ENCODE measurements at regions not wholly inside any gene's neighbourhood (a gene's known extent, or its start where the extent isn't known, plus 50 kb on each side); places are given as distances from the start of the nearest gene placed in this dataset.
"Not testable (repeated sequence)": the region's sequence is repeated elsewhere in the genome, so short reads cannot be mapped to it uniquely, and the experiment has no call there.

- no peak overlapping the region for H3K4me3 ChIP-seq (ENCODE audit: low read depth, low read length, poor library complexity, severe bottlenecking)
- peaks cover 15% of the 10 kb centered on the region for H3K9me3 ChIP-seq (ENCODE audit: low read depth, low read length, poor library complexity, severe bottlenecking)
- no peaks in the 10 kb centered on the region for H3K4me1 ChIP-seq (ENCODE audit: insufficient read depth, low read length, poor library complexity, severe bottlenecking)
- BruUV-seq (replicated peaks): no TSS peak
- TF ChIP-seq CTCF (conservative IDR thresholded peaks at IDR 0.05; ENCODE audit: low read depth, low read length): no peak
- no peak for TF ChIP-seq EZH2 (IDR thresholded peaks at IDR 0.05; ENCODE audit: borderline replicate concordance, low read depth, low read length, poor library complexity, severe bottlenecking)
- H3K27me3 ChIP-seq (replicated peaks; ENCODE audit: insufficient read depth, low read depth, low read length, poor library complexity): no peaks in the 10 kb centered on the region
- intact Hi-C loops (cut with micrococcal nuclease; ENCODE audit: unreplicated experiment): no loop called here
- no peaks in the 10 kb centered on the region for H3K36me3 ChIP-seq (ENCODE audit: insufficient read depth, low read length, poor library complexity, severe bottlenecking)
- POLR2A ChIA-PET (ENCODE audit: low non-redundant PET): no interaction called here
- DNase-seq (ENCODE audit: low spot score): no peak
- CTCF ChIA-PET: no interaction called here
- H3K27ac ChIP-seq (ENCODE audit: low read depth, low read length, poor library complexity, severe bottlenecking): no peak overlapping the region
Measured at GRCh38 chr5:94102849-94103248, 361.4 kb upstream of the POU5F2 start.

- CTCF ChIA-PET; H3K4me3 ChIP-seq (ENCODE audit: low read depth, low read length, poor library complexity, severe bottlenecking); BruUV-seq (replicated peaks); H3K27me3 ChIP-seq (replicated peaks; ENCODE audit: insufficient read depth, low read depth, low read length, poor library complexity); POLR2A ChIA-PET (ENCODE audit: low non-redundant PET); H3K36me3 ChIP-seq (ENCODE audit: insufficient read depth, low read length, poor library complexity, severe bottlenecking); H3K4me1 ChIP-seq (ENCODE audit: insufficient read depth, low read length, poor library complexity, severe bottlenecking); DNase-seq (ENCODE audit: low spot score); H3K27ac ChIP-seq (ENCODE audit: low read depth, low read length, poor library complexity, severe bottlenecking); H3K9me3 ChIP-seq (ENCODE audit: low read depth, low read length, poor library complexity, severe bottlenecking); intact Hi-C loops (cut with micrococcal nuclease; ENCODE audit: unreplicated experiment): not testable (repeated sequence)
Measured at GRCh38 chr5:94097384-94097783, 356.0 kb upstream of the POU5F2 start.

- no TSS peak for BruUV-seq (replicated peaks)
- H3K27me3 ChIP-seq (replicated peaks; ENCODE audit: insufficient read depth, low read depth, low read length, poor library complexity): no peaks in the 10 kb centered on the region
- H3K27ac ChIP-seq (ENCODE audit: low read depth, low read length, poor library complexity, severe bottlenecking): no peak overlapping the region
- H3K4me1 ChIP-seq (ENCODE audit: insufficient read depth, low read length, poor library complexity, severe bottlenecking): no peaks in the 10 kb centered on the region
- no peaks in the 10 kb centered on the region for H3K9me3 ChIP-seq (ENCODE audit: low read depth, low read length, poor library complexity, severe bottlenecking)
- intact Hi-C loops (cut with micrococcal nuclease; ENCODE audit: unreplicated experiment): no loop called here
- DNase-seq (ENCODE audit: low spot score): no peak
- no peak for TF ChIP-seq EZH2 (IDR thresholded peaks at IDR 0.05; ENCODE audit: borderline replicate concordance, low read depth, low read length, poor library complexity, severe bottlenecking)
- no peak for TF ChIP-seq CTCF (conservative IDR thresholded peaks at IDR 0.05; ENCODE audit: low read depth, low read length)
- H3K36me3 ChIP-seq (ENCODE audit: insufficient read depth, low read length, poor library complexity, severe bottlenecking): no peaks in the 10 kb centered on the region
- CTCF ChIA-PET: no interaction called here
- POLR2A ChIA-PET (ENCODE audit: low non-redundant PET): no interaction called here
- H3K4me3 ChIP-seq (ENCODE audit: low read depth, low read length, poor library complexity, severe bottlenecking): no peak overlapping the region
Measured at GRCh38 chr5:94094793-94095441, 353.5 kb upstream of the POU5F2 start.

GRCh38 chr5:94093300-94093699 is 351.9 kb upstream of the POU5F2 start:
- Histone ChIP-seq H3K27me3 (replicated peaks; ENCODE audit: insufficient read depth, low read depth, low read length, poor library complexity) (no peaks in the 10 kb centered on the region), H3K4me3 (ENCODE audit: low read depth, low read length, poor library complexity, severe bottlenecking) (no peak overlapping the region), H3K9me3 (ENCODE audit: low read depth, low read length, poor library complexity, severe bottlenecking) (no peaks in the 10 kb centered on the region), H3K4me1 (ENCODE audit: insufficient read depth, low read length, poor library complexity, severe bottlenecking) (no peaks in the 10 kb centered on the region), H3K36me3 (ENCODE audit: insufficient read depth, low read length, poor library complexity, severe bottlenecking) (no peaks in the 10 kb centered on the region), H3K27ac (ENCODE audit: low read depth, low read length, poor library complexity, severe bottlenecking) (no peak overlapping the region)
- ChIA-PET POLR2A (ENCODE audit: low non-redundant PET) (no interaction called here), CTCF (no interaction called here)
- intact Hi-C loops (cut with micrococcal nuclease; ENCODE audit: unreplicated experiment): no loop called here
- no peak for TF ChIP-seq CTCF (conservative IDR thresholded peaks at IDR 0.05; ENCODE audit: low read depth, low read length)
- DNase-seq (ENCODE audit: low spot score): no peak
- BruUV-seq (replicated peaks): no TSS peak

All from A673 (cell line).